Body of pancreas (tissue), 4 donors: ENCODE measurements at regions not wholly inside any gene's neighbourhood (a gene's known extent, or its start where the extent isn't known, plus 50 kb on each side); places are given as distances from the start of the nearest gene placed in this dataset.
A peak's percentile ranks its signal among the peaks of the same experiment; 100 is the strongest.

ENCODE experiments used
- ATAC-seq: fragments of 150-250 bp; one replicate; pipeline ENCODE4 v1.9.1; 2016
- DNase-seq, 4 donors: peaks; one replicate each; pipeline ENCODE4 v3.0.0-alpha.2; 2019
- H3K27ac ChIP-seq, 4 donors: fragments of 200-600 bp; sonication (generic); 1 replicate in 3 of 4; 2 replicates in 1 of 4; pipeline versions ENCODE4 v1.5.1 to v1.6.1; 2016 to 2019; ENCODE audit warnings: mild to moderate bottlenecking in 1 of 4, mixed read lengths in 1 of 4, moderate library complexity in 1 of 4
- H3K27me3 ChIP-seq, 2 donors: fragments of 200-600 bp; sonication (generic); one replicate each; pipeline ENCODE4 v1.6.0; 2016; ENCODE audit warnings: mild to moderate bottlenecking in 1 of 2
- H3K36me3 ChIP-seq, 2 donors: fragments of 200-600 bp; sonication (generic); replicated peaks in 1 of 2; 2 replicates each; pipeline ENCODE4 v1.5.1; 2016; ENCODE audit warnings: low read depth in 2 of 2; ENCODE audit not compliant: insufficient read depth in 1 of 2
- H3K4me1 ChIP-seq: fragments of 200-600 bp; sonication (generic); one replicate; pipeline ENCODE4 v1.6.0; 2016
- H3K4me3 ChIP-seq, 2 donors: fragments of 200-600 bp; sonication (generic); 1 replicate in 1 of 2; 2 replicates in 1 of 2; pipeline ENCODE4 v1.5.1; 2016 to 2019
- H3K9me3 ChIP-seq, 3 donors: fragments of 200-600 bp; sonication (generic); 1 replicate in 2 of 3; 2 replicates in 1 of 3; pipeline ENCODE4 v1.5.1; 2016
- POLR2A ChIP-seq, 3 donors: fragments of 450-650 bp; IDR thresholded peaks; one replicate each; pipeline ENCODE4 v1.6.1; 2016; ENCODE audit warnings: antibody characterized with exemption in 3 of 3, mild to moderate bottlenecking in 2 of 3
- WGBS, 2 donors: methylation state at CpG; one replicate each; pipeline ENCODE4 v1.1.5; 2017; 5-methylcytosine and 5-hydroxymethylcytosine counted together
- intact Hi-C: fragments of 100-400 bp; cut with DNase I; formaldehyde crosslinking; loops from one replicate; pipeline ENCODE4 v1.15.1; 2023
- TF ChIP-seq, protein P1 (sequence below), 7 experiments: fragments of 450-650 bp in 4 of 7; fragments of 200-600 bp in 3 of 7; sonication (generic) in 3 of 7; IDR thresholded peaks; one replicate each; pipeline ENCODE4 v1.5.1; 2016 to 2019; ENCODE audit warnings: antibody characterized with exemption in 7 of 7

DNA sequence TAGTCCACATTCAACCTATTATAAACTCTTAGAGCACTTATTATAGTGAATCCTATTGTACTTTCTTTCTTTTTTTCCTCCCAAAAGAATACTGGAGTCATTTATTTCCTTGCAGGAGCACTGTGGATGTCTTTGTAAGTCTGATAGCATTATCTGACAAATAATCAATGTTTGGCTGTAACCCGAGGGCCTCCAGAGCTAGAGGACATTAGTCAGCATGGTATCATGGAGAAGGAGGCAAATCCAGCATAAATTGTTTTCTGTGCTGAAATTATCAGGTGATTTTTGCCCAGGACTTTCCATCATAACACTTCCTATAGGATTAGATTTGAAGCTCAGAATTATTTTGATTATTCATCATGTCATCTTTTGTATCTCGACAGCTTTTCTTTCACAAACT is 551.0 kb downstream of the ZNF608 start:
- DNase-seq (no peak), ATAC-seq (no peak)
- Histone ChIP-seq H3K9me3 (no peaks in the 10 kb centered on the region), H3K4me1 (no peaks in the 10 kb centered on the region), H3K36me3 (no peaks in the 10 kb centered on the region), H3K27ac (no peak overlapping the region), H3K4me3 (no peak overlapping the region), H3K27me3 (no peaks in the 10 kb centered on the region)
- intact Hi-C loops: no loop called here
- 32 to 46% methylated on average over 2 of the region's 2 CpGs for WGBS, 2 donors
- no peak for TF ChIP-seq POLR2A (IDR thresholded peaks at IDR 0.05)
- TF ChIP-seq, protein P1, sequence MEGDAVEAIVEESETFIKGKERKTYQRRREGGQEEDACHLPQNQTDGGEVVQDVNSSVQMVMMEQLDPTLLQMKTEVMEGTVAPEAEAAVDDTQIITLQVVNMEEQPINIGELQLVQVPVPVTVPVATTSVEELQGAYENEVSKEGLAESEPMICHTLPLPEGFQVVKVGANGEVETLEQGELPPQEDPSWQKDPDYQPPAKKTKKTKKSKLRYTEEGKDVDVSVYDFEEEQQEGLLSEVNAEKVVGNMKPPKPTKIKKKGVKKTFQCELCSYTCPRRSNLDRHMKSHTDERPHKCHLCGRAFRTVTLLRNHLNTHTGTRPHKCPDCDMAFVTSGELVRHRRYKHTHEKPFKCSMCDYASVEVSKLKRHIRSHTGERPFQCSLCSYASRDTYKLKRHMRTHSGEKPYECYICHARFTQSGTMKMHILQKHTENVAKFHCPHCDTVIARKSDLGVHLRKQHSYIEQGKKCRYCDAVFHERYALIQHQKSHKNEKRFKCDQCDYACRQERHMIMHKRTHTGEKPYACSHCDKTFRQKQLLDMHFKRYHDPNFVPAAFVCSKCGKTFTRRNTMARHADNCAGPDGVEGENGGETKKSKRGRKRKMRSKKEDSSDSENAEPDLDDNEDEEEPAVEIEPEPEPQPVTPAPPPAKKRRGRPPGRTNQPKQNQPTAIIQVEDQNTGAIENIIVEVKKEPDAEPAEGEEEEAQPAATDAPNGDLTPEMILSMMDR (IDR thresholded peaks at IDR 0.05): no peak

DNA sequence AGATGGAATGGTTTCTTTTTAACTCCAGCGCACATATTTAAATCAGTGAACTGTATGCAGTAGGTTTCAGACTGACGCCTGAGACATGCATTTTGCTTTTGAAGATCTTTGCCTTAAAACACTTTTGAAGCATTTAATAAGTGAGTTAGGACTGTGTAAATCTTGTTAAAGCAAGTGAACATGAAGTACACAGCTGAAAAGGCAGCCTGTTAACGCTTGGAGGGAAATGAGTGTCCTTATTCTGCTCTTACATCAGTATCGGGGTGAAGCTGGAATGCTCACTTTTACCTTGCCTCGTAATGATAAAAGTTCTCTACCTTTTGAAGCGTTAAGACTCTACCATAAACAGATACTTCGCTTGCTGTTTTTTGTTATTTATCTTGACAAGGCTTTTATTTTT is 552.2 kb downstream of the ZNF608 start:
- Histone ChIP-seq H3K4me3 (no peak overlapping the region), H3K36me3 (no peaks in the 10 kb centered on the region), H3K27ac (no peak overlapping the region), H3K27me3 (no peaks in the 10 kb centered on the region), H3K9me3 (no peaks in the 10 kb centered on the region), H3K4me1 (no peaks in the 10 kb centered on the region)
- DNase-seq (no peak), ATAC-seq (no peak)
- intact Hi-C loops: no loop called here
- TF ChIP-seq, protein P1 (IDR thresholded peaks at IDR 0.05): no peak
- TF ChIP-seq POLR2A (IDR thresholded peaks at IDR 0.05): no peak
- WGBS, 2 donors: 90% methylated on average over 7 of the region's 7 CpGs

DNA sequence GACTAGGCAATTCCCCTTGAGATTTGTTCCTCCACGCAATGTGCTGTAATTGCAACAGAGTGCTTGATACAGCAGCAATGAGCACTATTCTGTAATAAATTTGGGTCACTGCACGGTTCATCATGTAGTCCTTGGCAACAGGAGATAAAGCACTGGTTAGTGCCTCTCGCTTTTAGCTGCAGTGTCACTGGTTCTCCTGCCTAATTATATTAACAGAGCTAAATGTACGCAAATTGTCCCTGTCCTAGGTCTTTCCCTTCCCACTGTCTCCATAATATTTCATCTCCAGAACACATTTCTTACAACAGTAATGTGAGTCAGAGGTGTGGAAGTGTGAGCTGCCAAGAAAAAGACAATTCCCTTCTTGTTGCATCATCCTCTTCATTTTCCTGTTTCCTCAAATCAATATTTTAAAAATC is 553.1 kb downstream of the ZNF608 start:
- intact Hi-C loops: no loop called here
- TF ChIP-seq, protein P1 (IDR thresholded peaks at IDR 0.05): no peak
- WGBS, 2 donors: 59 to 69% methylated on average over 4 of the region's 4 CpGs
- Histone ChIP-seq H3K27ac (no peak overlapping the region), H3K9me3 (no peaks in the 10 kb centered on the region), H3K4me1 (no peaks in the 10 kb centered on the region), H3K27me3 (no peaks in the 10 kb centered on the region), H3K4me3 (no peak overlapping the region), H3K36me3 (no peaks in the 10 kb centered on the region)
- ATAC-seq (peak; percentile 56), DNase-seq (peak in 1 of 4 donors; percentile 28)

DNA sequence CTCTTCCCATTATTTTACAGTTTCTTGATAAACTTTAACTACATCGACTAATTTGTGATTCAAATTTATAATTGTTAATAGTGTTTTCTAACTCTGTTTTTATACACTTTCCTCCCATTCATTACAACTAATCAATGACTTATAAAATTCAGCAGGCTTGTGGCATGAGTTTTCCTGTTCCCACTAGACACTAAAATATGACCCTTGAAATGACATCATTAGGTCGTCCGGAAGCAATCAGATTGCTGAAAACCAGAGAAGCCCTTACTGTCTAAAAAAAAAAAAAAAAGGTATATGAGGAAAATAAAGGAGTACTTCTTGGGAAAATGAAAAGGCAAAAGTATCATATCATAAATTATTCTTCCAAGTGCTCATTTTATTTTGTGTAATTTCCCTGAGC is 553.7 kb downstream of the ZNF608 start:
- Histone ChIP-seq H3K4me3 (no peak overlapping the region), H3K27me3 (no peaks in the 10 kb centered on the region), H3K9me3 (no peaks in the 10 kb centered on the region), H3K27ac (no peak overlapping the region), H3K4me1 (no peaks in the 10 kb centered on the region), H3K36me3 (no peaks in the 10 kb centered on the region)
- WGBS, 2 donors: 88 to 94% methylated on average over 3 of the region's 3 CpGs
- TF ChIP-seq POLR2A (IDR thresholded peaks at IDR 0.05): no peak
- TF ChIP-seq, protein P1 (IDR thresholded peaks at IDR 0.05): no peak
- DNase-seq: no peak
- intact Hi-C loops: no loop called here
- no peak for ATAC-seq

DNA sequence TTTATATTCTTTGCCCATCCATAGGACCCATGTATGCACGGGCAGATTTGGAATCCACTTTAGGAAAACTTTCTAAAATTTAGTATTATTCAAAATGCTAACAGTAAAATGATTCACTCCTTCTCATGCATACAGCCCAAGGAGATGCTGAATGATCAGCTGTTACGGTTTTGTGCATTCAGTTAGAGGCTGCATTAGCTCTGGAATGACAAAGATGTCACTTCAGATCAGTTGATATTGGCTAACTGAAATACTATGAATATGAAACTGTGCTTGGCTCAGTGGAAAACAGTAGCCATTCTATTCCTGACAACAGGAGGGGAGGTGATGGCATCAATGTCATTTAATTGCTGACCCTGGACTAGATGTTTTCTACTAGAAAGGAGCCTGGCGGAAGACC is 560.7 kb downstream of the ZNF608 start:
- DNase-seq (no peak), ATAC-seq (no peak)
- H3K36me3 ChIP-seq: no peaks in the 10 kb centered on the region
- TF ChIP-seq, protein P1 (IDR thresholded peaks at IDR 0.05): no peak
- TF ChIP-seq POLR2A (IDR thresholded peaks at IDR 0.05): no peak
- 88 to 92% methylated on average over 3 of the region's 3 CpGs for WGBS, 2 donors
- no peaks in the 10 kb centered on the region for H3K4me1 ChIP-seq
- no peaks in the 10 kb centered on the region for H3K27me3 ChIP-seq
- H3K4me3 ChIP-seq: no peak overlapping the region
- intact Hi-C loops: no loop called here
- no peaks in the 10 kb centered on the region for H3K9me3 ChIP-seq
- no peak overlapping the region for H3K27ac ChIP-seq
